Prostate gland (tissue), 2 donors: ENCODE measurements at regions not wholly inside any gene's neighbourhood (a gene's known extent, or its start where the extent isn't known, plus 50 kb on each side); places are given as distances from the start of the nearest gene placed in this dataset.

Experiments used
- DNase-seq: peaks from one replicate; pipeline ENCODE4 v3.0.0-alpha.2; 2019; ENCODE audit warnings: low spot score
- H3K27ac ChIP-seq, 2 donors: fragments of 200-600 bp; sonication (generic); 2 replicates each; pipeline ENCODE4 v1.5.1; 2017 to 2019
- H3K27me3 ChIP-seq: fragments of 200-600 bp; sonication (generic); replicated peaks from 2 replicates; pipeline ENCODE4 v1.5.1; 2019; ENCODE audit not compliant: insufficient read depth
- H3K36me3 ChIP-seq, 2 donors: fragments of 200-600 bp; sonication (generic); 1 replicate in 1 of 2; 2 replicates in 1 of 2; pipeline versions ENCODE4 v1.5.1 to v1.8.1; 2017 to 2019
- H3K4me1 ChIP-seq: fragments of 200-600 bp; sonication (generic); replicated peaks from 2 replicates; pipeline ENCODE4 v1.5.1; 2019
- H3K4me3 ChIP-seq, 2 donors: fragments of 200-600 bp; sonication (generic); 2 replicates each; pipeline ENCODE4 v1.5.1; 2017 to 2019
- H3K9me3 ChIP-seq: fragments of 200-600 bp; sonication (generic); 2 replicates; pipeline ENCODE4 v1.5.1; 2017
- CTCF ChIP-seq, 4 experiments: fragments of 200-600 bp in 2 of 4; fragments of 450-650 bp in 2 of 4; sonication (generic) in 2 of 4; IDR thresholded peaks; 1 replicate in 3 of 4; 2 replicates in 1 of 4; pipeline ENCODE4 v1.5.1; 2016 to 2019; ENCODE audit warnings: antibody characterized with exemption in 4 of 4, mild to moderate bottlenecking in 2 of 4, moderate library complexity in 2 of 4
- POLR2A ChIP-seq: fragments of 450-650 bp; IDR thresholded peaks from one replicate; pipeline ENCODE4 v1.6.1; 2016; ENCODE audit warnings: antibody characterized with exemption, mild to moderate bottlenecking
- POLR2AphosphoS5 ChIP-seq: sonication (generic); formaldehyde crosslinking; IDR thresholded peaks from one replicate; pipeline ENCODE4 v1.6.1; 2017; ENCODE audit warnings: antibody characterized with exemption
- WGBS: methylation state at CpG from one replicate; pipeline ENCODE4 v1.1.5; 2018; 5-methylcytosine and 5-hydroxymethylcytosine counted together
- intact Hi-C: fragments of 100-400 bp; cut with DNase I; formaldehyde crosslinking; loops from one replicate; pipeline ENCODE4 v1.14.2; 2022

- Histone ChIP-seq H3K36me3 (no peaks in the 10 kb centered on the region), H3K4me1 (no peaks in the 10 kb centered on the region), H3K27me3 (no peaks in the 10 kb centered on the region), H3K27ac (no peak overlapping the region), H3K4me3 (no peak overlapping the region), H3K9me3 (no peaks in the 10 kb centered on the region)
- DNase-seq: no peak
- intact Hi-C loops: no loop called here
- TF ChIP-seq POLR2AphosphoS5 (no peak), POLR2A (no peak), CTCF (IDR thresholded peaks at IDR 0.05) (no peak)
Measured at GRCh38 chr7:19610194-19610943, 98.5 kb downstream of the POLR1F start.

GRCh38 chr7:19589446-19589845 is 119.4 kb downstream of the POLR1F start:
- DNase-seq: no peak
- WGBS: 81% methylated on average over 3 of the region's 3 CpGs
- intact Hi-C loops: no loop called here
- H3K4me3 ChIP-seq: no peak overlapping the region
- no peaks in the 10 kb centered on the region for H3K36me3 ChIP-seq
- H3K27ac ChIP-seq: no peak overlapping the region
- H3K4me1 ChIP-seq: no peaks in the 10 kb centered on the region
- TF ChIP-seq POLR2A: no peak
- TF ChIP-seq CTCF (IDR thresholded peaks at IDR 0.05): no peak
- no peak for TF ChIP-seq POLR2AphosphoS5
- no peaks in the 10 kb centered on the region for H3K9me3 ChIP-seq
- H3K27me3 ChIP-seq: no peaks in the 10 kb centered on the region

- H3K36me3 ChIP-seq: no peaks in the 10 kb centered on the region
- H3K27ac ChIP-seq: no peak overlapping the region
- intact Hi-C loops: no loop called here
- WGBS: 26% methylated on average over 2 of the region's 2 CpGs
- DNase-seq: no peak
- no peaks in the 10 kb centered on the region for H3K9me3 ChIP-seq
- H3K4me3 ChIP-seq: no peak overlapping the region
- no peaks in the 10 kb centered on the region for H3K4me1 ChIP-seq
- no peaks in the 10 kb centered on the region for H3K27me3 ChIP-seq
- TF ChIP-seq POLR2AphosphoS5 (no peak), CTCF (IDR thresholded peaks at IDR 0.05) (no peak), POLR2A (no peak)
Measured at GRCh38 chr7:19587291-19587690, 121.5 kb downstream of the POLR1F start.

- no peak for TF ChIP-seq POLR2A
- TF ChIP-seq POLR2AphosphoS5: no peak
- TF ChIP-seq CTCF (IDR thresholded peaks at IDR 0.05): no peak
- H3K27ac ChIP-seq: no peak overlapping the region
- no peak overlapping the region for H3K4me3 ChIP-seq
- H3K4me1 ChIP-seq: no peaks in the 10 kb centered on the region
- intact Hi-C loops: no loop called here
- WGBS: 57% methylated on average over 2 of the region's 2 CpGs
- H3K27me3 ChIP-seq: no peaks in the 10 kb centered on the region
- H3K9me3 ChIP-seq: no peaks in the 10 kb centered on the region
- DNase-seq: no peak
- no peaks in the 10 kb centered on the region for H3K36me3 ChIP-seq
Measured at GRCh38 chr7:19585761-19586160, 123.1 kb downstream of the POLR1F start.

- Histone ChIP-seq H3K9me3 (no peaks in the 10 kb centered on the region), H3K4me3 (no peak overlapping the region), H3K36me3 (no peaks in the 10 kb centered on the region), H3K27ac (no peak overlapping the region), H3K27me3 (no peaks in the 10 kb centered on the region), H3K4me1 (no peaks in the 10 kb centered on the region)
- TF ChIP-seq POLR2AphosphoS5 (no peak), CTCF (IDR thresholded peaks at IDR 0.05) (no peak), POLR2A (no peak)
- intact Hi-C loops: no loop called here
- no peak for DNase-seq
- 80% methylated on average over 2 of the region's 2 CpGs for WGBS
Measured at GRCh38 chr7:19575909-19576557, 132.8 kb downstream of the POLR1F start.
